ENCODE measurements at regions not wholly inside any gene's neighbourhood (a gene's known extent, or its start where the extent isn't known, plus 50 kb on each side); places are given as distances from the start of the nearest gene placed in this dataset.
"Not testable (repeated sequence)": the region's sequence is repeated elsewhere in the genome, so short reads cannot be mapped to it uniquely, and the experiment has no call there.

- H3K4me3 ChIP-seq (ENCODE audit: low read length), result no peak overlapping the region
- no peak overlapping the region for H3K9ac ChIP-seq (ENCODE audit: low read depth, low read length)
- no peaks in the 10 kb centered on the region for H3K27me3 ChIP-seq (ENCODE audit: insufficient read depth, low read length)
- peaks cover 7% of the 10 kb centered on the region; the same call in 1 of the 2 replicates for H3K4me1 ChIP-seq (ENCODE audit: insufficient read depth, low read length)
- H3K36me3 ChIP-seq (ENCODE audit: insufficient read depth, low read depth, low read length), result no peaks in the 10 kb centered on the region
- H3K27ac ChIP-seq (ENCODE audit: low read length), result no peak overlapping the region
- H3K9me3 ChIP-seq (ENCODE audit: insufficient read depth, low read depth, low read length), result no peaks in the 10 kb centered on the region
These were observed 350.4 kb upstream of the FSIP2 start for GRCh38 chr2:185388226-185388625.

DNA sequence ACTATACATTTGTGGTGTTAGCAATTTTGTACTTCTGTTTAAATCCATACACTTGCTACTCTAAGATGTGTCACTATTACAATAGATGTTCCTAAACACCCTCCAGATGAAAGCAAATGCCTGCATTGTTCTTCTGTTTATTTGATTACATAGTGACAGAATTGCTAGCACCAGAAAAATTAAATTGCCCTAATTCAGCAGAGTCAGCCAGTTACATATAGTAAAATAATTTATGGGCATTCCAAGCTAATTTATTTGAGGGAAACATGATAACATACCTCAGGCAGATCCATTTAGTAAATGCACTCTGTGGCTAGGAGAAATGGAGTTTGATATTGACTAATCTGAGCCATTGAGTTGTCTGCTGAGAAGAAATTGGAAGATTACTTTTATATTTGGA, 347.1 kb upstream of the FSIP2 start:
- Histone ChIP-seq H3K4me1 (ENCODE audit: insufficient read depth, low read length) (peaks cover 7% of the 10 kb centered on the region; the same call in 1 of the 2 replicates), H3K27ac (ENCODE audit: low read length) (no peak overlapping the region), H3K9me3 (ENCODE audit: insufficient read depth, low read depth, low read length) (no peaks in the 10 kb centered on the region), H3K4me3 (ENCODE audit: low read length) (no peak overlapping the region), H3K27me3 (ENCODE audit: insufficient read depth, low read length) (no peaks in the 10 kb centered on the region), H3K36me3 (ENCODE audit: insufficient read depth, low read depth, low read length) (no peaks in the 10 kb centered on the region), H3K9ac (ENCODE audit: low read depth, low read length) (no peak overlapping the region)

DNA sequence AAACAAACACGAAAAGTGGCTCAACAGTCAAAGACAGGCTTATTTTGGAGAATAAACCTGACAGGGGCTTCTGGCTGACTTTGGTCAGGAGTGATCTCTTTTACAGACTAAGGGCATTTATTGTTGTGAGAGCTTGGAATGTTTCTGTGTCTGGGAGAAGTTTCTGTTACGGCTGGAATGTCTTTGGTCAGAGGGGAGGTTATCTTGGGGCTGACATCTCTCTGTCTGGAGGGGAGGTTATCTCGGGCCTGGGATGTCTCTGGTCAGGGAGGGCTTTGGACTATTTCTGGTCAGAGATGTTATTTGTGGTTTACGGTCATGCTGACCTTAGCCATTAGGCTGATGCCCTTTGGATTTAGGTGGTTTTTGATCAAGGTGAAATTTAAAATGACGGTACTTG, 345.5 kb upstream of the FSIP2 start:
- H3K4me3 ChIP-seq (ENCODE audit: low read length), result no peak overlapping the region
- no peaks in the 10 kb centered on the region for H3K9me3 ChIP-seq (ENCODE audit: insufficient read depth, low read depth, low read length)
- H3K36me3 ChIP-seq (ENCODE audit: insufficient read depth, low read depth, low read length), result no peaks in the 10 kb centered on the region
- no peaks in the 10 kb centered on the region for H3K27me3 ChIP-seq (ENCODE audit: insufficient read depth, low read length)
- peaks cover 7% of the 10 kb centered on the region; the same call in 1 of the 2 replicates for H3K4me1 ChIP-seq (ENCODE audit: insufficient read depth, low read length)
- no peak overlapping the region for H3K27ac ChIP-seq (ENCODE audit: low read length)
- H3K9ac ChIP-seq (ENCODE audit: low read depth, low read length), result no peak overlapping the region

DNA sequence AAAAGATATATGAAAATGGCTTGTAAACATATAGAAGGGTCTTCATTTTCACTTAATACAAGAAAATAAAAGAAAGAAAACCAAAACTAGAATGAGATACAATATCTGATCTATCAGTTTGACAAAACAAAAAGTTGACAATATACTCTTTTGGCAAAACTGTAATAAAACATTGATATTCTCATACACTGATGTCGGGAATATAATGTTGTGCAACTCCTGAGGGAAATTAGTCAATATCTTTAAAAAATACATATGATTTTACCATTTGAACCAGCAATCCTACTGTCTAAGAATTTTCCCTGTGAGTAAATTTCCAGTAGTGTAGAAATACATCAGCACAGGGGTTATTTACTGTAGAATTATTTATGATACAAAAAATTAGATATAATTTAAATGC, 336.1 kb upstream of the FSIP2 start:
- no peaks in the 10 kb centered on the region for H3K27me3 ChIP-seq (ENCODE audit: insufficient read depth, low read length)
- H3K4me1 ChIP-seq (ENCODE audit: insufficient read depth, low read length), result no peaks in the 10 kb centered on the region
- H3K27ac ChIP-seq (ENCODE audit: low read length), result no peak overlapping the region
- H3K36me3 ChIP-seq (ENCODE audit: insufficient read depth, low read depth, low read length), result no peaks in the 10 kb centered on the region
- H3K4me3 ChIP-seq (ENCODE audit: low read length), result no peak overlapping the region
- no peak overlapping the region for H3K9ac ChIP-seq (ENCODE audit: low read depth, low read length)
- H3K9me3 ChIP-seq (ENCODE audit: insufficient read depth, low read depth, low read length), result no peaks in the 10 kb centered on the region; the same call in 1 of the 2 replicates

GRCh38 chr2:185404578-185404977, 334.0 kb upstream of the FSIP2 start:
- Histone ChIP-seq H3K36me3 (ENCODE audit: insufficient read depth, low read depth, low read length) (no peaks in the 10 kb centered on the region), H3K9ac (ENCODE audit: low read depth, low read length) (no peak overlapping the region), H3K9me3 (ENCODE audit: insufficient read depth, low read depth, low read length) (no peaks in the 10 kb centered on the region; the same call in 1 of the 2 replicates)

DNA sequence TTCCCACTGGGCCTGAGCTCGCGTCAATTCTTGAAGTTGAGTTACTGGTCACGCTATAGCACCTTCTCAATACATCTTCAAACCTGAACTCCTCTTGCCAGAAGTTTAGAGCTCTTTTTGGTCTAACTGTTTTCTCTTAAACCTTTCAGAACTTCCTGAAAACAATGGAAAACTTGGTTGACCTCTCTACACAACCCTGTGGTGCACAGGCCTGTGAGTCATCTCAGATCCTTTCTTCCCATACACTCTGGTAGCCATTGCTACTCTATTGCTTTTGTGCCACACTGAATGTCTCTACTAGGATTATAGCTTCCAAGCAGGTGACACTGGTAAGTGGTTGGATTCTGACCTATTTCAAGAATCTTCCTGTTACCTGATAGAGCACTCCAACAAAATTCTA, 321.5 kb upstream of the FSIP2 start:
- Histone ChIP-seq H3K36me3 (ENCODE audit: insufficient read depth, low read depth, low read length) (no peaks in the 10 kb centered on the region), H3K27ac (ENCODE audit: low read length) (no peak overlapping the region), H3K27me3 (ENCODE audit: insufficient read depth, low read length) (no peaks in the 10 kb centered on the region), H3K4me3 (ENCODE audit: low read length) (no peak overlapping the region), H3K9me3 (ENCODE audit: insufficient read depth, low read depth, low read length) (no peaks in the 10 kb centered on the region), H3K9ac (ENCODE audit: low read depth, low read length) (no peak overlapping the region), H3K4me1 (ENCODE audit: insufficient read depth, low read length) (no peaks in the 10 kb centered on the region)

More at GRCh38 chr2:185404578-185404977, 334.0 kb upstream of the FSIP2 start:
- H3K27me3 ChIP-seq (ENCODE audit: insufficient read depth, low read length), result no peaks in the 10 kb centered on the region
- H3K27ac ChIP-seq (ENCODE audit: low read length), result no peak overlapping the region
- no peak overlapping the region for H3K4me3 ChIP-seq (ENCODE audit: low read length)
- no peaks in the 10 kb centered on the region for H3K4me1 ChIP-seq (ENCODE audit: insufficient read depth, low read length)

DNA sequence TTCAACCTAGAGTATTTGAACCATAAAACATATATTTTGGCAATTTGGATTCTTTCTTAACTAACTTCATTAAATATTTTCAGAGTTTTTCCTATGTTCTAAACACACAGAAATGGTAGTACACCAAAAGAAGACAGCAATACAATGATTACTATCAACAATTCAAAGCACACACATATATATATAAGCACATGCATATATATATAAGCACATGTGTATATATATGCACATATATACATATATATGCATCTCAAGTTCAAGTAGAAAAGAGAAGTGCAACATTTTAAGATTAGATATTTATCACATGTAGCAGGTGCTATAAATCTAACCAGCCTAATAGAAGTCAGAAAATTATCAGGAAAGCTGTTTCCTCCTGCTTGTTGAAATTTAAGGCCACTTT, 320.9 kb upstream of the FSIP2 start:
- no peak overlapping the region for H3K9ac ChIP-seq (ENCODE audit: low read depth, low read length)
- H3K4me1 ChIP-seq (ENCODE audit: insufficient read depth, low read length), result no peaks in the 10 kb centered on the region
- H3K27me3 ChIP-seq (ENCODE audit: insufficient read depth, low read length), result no peaks in the 10 kb centered on the region
- no peak overlapping the region for H3K27ac ChIP-seq (ENCODE audit: low read length)
- no peaks in the 10 kb centered on the region for H3K9me3 ChIP-seq (ENCODE audit: insufficient read depth, low read depth, low read length)
- H3K36me3 ChIP-seq (ENCODE audit: insufficient read depth, low read depth, low read length), result no peaks in the 10 kb centered on the region
- no peak overlapping the region for H3K4me3 ChIP-seq (ENCODE audit: low read length)

GRCh38 chr2:185424958-185425629, 313.5 kb upstream of the FSIP2 start:
- H3K36me3 ChIP-seq (ENCODE audit: insufficient read depth, low read depth, low read length); H3K27ac ChIP-seq (ENCODE audit: low read length); H3K4me1 ChIP-seq (ENCODE audit: insufficient read depth, low read length); H3K9me3 ChIP-seq (ENCODE audit: insufficient read depth, low read depth, low read length); H3K27me3 ChIP-seq (ENCODE audit: insufficient read depth, low read length): not testable (repeated sequence)
- Histone ChIP-seq H3K4me3 (ENCODE audit: low read length) (peak overlapping the region; percentile 84), H3K9ac (ENCODE audit: low read depth, low read length) (peak overlapping the region; percentile 82)

- H3K27ac ChIP-seq (ENCODE audit: low read length), result no peak overlapping the region
- H3K9ac ChIP-seq (ENCODE audit: low read depth, low read length), result no peak overlapping the region
- no peaks in the 10 kb centered on the region for H3K27me3 ChIP-seq (ENCODE audit: insufficient read depth, low read length)
- no peaks in the 10 kb centered on the region; the same call in 1 of the 2 replicates for H3K4me1 ChIP-seq (ENCODE audit: insufficient read depth, low read length)
- H3K4me3 ChIP-seq (ENCODE audit: low read length), result no peak overlapping the region
- no peaks in the 10 kb centered on the region for H3K36me3 ChIP-seq (ENCODE audit: insufficient read depth, low read depth, low read length)
- no peaks in the 10 kb centered on the region for H3K9me3 ChIP-seq (ENCODE audit: insufficient read depth, low read depth, low read length)
These were observed 310.6 kb upstream of the FSIP2 start for GRCh38 chr2:185428000-185428399.

GRCh38 chr2:185433824-185434223, 304.8 kb upstream of the FSIP2 start:
- Histone ChIP-seq H3K27ac (ENCODE audit: low read length) (no peak overlapping the region), H3K36me3 (ENCODE audit: insufficient read depth, low read depth, low read length) (no peaks in the 10 kb centered on the region), H3K4me1 (ENCODE audit: insufficient read depth, low read length) (peaks cover 5% of the 10 kb centered on the region), H3K27me3 (ENCODE audit: insufficient read depth, low read length) (no peaks in the 10 kb centered on the region), H3K9ac (ENCODE audit: low read depth, low read length) (no peak overlapping the region), H3K4me3 (ENCODE audit: low read length) (peak overlapping the region; percentile 2; the same call in 1 of the 2 replicates), H3K9me3 (ENCODE audit: insufficient read depth, low read depth, low read length) (no peaks in the 10 kb centered on the region)

DNA sequence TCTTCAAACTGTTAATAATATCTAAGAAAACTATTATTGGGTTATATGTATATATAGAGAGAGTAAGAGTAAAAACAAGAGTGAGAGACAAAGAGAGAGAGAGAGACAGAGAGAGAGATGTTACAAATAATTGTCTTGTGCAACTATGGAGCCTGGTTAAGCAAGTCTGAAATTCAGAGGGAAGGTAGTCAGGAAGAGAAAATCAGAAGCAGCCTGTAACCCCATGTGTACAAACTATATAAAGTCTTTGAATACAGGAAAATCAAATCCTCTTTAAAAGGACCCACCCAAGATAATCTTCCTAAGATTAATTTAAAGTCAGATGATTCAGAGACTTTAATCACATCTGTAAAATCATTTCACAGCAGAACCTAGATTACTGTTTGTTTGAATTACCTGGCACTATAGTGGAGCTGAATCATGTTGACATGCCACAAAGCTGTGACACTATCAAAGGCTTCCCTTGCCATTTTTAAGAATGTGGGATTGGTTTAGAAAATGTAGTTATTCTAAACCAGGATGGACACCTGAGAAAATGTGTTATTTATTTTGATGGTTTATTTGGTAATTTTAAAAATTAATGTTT, 301.7 kb upstream of the FSIP2 start:
- Histone ChIP-seq H3K27ac (ENCODE audit: low read length) (no peak overlapping the region), H3K27me3 (ENCODE audit: insufficient read depth, low read length) (no peaks in the 10 kb centered on the region), H3K4me1 (ENCODE audit: insufficient read depth, low read length) (peaks cover 5% of the 10 kb centered on the region), H3K9me3 (ENCODE audit: insufficient read depth, low read depth, low read length) (no peaks in the 10 kb centered on the region), H3K36me3 (ENCODE audit: insufficient read depth, low read depth, low read length) (no peaks in the 10 kb centered on the region), H3K9ac (ENCODE audit: low read depth, low read length) (no peak overlapping the region), H3K4me3 (ENCODE audit: low read length) (no peak overlapping the region)

- Histone ChIP-seq H3K9ac (ENCODE audit: low read depth, low read length) (no peak overlapping the region), H3K9me3 (ENCODE audit: insufficient read depth, low read depth, low read length) (no peaks in the 10 kb centered on the region), H3K4me1 (ENCODE audit: insufficient read depth, low read length) (no peaks in the 10 kb centered on the region), H3K36me3 (ENCODE audit: insufficient read depth, low read depth, low read length) (no peaks in the 10 kb centered on the region), H3K27me3 (ENCODE audit: insufficient read depth, low read length) (no peaks in the 10 kb centered on the region), H3K4me3 (ENCODE audit: low read length) (no peak overlapping the region), H3K27ac (ENCODE audit: low read length) (no peak overlapping the region)
These were observed 297.1 kb upstream of the FSIP2 start for GRCh38 chr2:185441486-185442005.

Data from iPS-20b (cell line).